NCI-H1417 (cell line): ENCODE measurements at regions not wholly inside any gene's neighbourhood (a gene's known extent, or its start where the extent isn't known, plus 50 kb on each side); places are given as distances from the start of the nearest gene placed in this dataset.

Source experiments
- DNase-seq, 3 experiments: peaks; one replicate each; lab custom pipeline; 2025; lab: John Stamatoyannopoulos, UW

DNA sequence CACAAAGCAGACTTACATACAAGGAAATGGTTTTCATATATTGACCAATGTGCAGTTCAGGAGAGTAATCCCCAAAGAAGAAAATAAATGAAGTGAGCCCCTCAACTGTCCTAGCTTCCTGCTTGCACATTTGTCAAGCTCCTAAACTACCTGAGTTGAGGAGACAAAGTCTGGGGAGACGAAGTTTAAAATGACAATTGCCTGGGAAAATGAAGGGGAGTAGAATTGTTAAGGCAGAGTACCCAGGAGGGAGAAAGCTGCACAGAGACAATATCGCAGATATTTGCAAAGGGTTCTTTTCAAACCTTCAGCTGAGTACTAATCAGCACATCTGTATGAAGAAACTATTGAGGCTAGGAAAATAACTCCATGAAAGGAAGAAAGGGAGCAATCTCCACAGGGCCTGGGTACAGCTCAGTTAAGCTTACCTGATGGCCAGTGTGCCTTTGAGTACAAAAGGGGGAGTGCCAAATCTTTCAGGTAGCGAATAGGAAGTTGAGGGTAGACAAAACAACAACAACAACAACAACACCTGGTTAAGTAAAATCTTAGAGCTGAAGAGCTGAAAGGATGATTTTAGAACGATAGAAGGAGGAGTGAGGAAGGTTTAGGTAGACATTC is 1700.1 kb upstream of the PRR20A start:
- DNase-seq = no peak

DNA sequence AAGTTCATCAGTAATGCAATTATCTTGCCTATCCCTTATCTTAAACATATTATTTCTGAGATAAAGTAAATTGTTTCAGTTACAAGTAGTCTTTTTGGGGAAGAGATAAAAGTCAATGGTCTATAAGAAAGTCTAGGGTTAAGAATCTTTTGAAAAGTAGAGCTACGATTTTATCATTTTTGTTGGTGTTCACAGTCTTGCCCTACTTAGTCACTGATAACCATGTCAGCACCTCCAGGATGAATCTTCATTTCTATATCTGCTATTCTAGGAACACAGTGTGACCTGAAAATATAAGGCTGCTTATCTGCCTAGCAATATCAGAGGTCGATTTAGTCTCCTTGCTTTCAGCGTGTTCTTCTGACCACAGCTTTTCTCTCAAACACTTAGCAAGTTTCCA is 1676.5 kb upstream of the PRR20A start:
- no peak for DNase-seq

DNA sequence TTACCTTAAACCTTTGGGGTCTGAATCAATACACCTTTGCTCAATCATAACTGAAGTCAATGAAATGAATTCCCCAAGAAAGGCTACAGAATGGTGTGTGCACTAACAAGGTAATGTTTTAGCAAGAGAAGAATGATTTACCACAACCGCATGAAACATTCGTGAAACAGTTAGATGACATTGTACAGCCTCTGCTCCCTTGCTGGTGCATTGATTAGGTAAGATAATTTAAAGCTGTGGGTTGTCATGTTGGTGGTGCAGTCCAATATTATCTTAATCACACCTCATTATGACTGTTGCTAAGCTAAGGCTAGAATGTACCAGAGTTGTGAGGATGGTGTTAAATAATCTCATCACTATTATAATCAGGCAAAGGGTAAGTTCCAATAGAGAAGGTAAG is 1673.2 kb upstream of the PRR20A start:
- DNase-seq = no peak

DNA sequence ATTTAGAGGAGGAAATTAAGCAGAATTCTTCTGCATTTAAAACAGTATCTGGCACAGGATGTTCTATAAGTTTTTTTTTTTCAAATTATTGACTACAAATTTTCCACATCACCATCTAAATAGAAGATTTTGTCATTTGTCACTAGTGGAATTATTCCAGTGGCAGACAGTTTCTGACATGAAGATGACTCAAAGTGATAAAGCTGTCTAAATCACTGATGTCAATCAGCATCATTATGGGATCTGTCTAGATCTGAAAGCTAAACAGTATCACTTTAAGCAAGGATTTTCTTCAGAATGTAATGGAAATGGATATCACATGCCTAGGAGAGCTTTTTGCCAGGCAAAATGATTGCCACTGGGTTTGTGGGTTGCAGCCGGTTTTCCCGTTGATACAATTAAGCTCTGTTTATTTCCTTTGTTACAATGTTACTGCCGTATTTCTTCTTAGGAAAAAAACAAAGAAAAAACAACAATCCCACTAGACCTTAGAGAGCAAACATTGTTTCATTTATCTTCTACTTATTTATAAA is 1657.0 kb upstream of the PRR20A start:
- DNase-seq = no peak

DNA sequence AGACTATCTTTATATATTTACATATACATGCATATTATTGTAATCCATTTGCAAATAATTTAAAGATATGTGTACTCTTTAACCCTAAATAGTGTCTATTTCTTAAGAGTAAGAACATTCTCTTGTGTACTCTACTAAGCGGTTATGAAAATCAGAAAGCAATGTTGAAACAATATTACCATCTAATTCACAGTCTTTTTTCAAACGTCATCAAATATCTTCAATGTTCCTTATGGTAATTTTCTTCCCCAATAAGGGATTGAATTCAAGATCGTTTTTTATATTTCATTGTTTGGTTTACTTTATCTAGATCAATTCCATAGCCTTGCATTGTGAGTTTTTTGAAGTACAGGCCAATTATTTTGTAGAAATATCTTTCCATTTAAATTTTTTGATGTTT is 1647.4 kb upstream of the PRR20A start:
- no peak for DNase-seq

DNA sequence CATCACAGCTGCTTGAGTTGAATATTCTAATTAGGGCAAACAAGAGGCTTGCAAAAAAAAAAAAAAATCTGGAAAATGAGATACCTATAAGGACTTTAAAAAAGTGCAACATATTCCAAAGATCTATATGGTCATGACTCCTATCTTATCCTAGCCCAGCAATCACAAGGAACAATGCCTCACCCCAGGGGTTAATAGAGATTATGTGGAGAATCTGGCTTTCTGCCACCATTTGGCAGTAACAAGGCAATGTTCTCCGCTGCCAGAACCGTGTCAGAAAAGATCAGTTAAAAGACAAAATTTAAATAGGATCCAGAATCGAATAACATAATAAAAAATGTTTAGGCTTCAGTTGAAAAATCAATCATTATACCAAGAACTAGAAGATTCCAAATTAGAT is 1643.2 kb upstream of the PRR20A start:
- no peak for DNase-seq

DNA sequence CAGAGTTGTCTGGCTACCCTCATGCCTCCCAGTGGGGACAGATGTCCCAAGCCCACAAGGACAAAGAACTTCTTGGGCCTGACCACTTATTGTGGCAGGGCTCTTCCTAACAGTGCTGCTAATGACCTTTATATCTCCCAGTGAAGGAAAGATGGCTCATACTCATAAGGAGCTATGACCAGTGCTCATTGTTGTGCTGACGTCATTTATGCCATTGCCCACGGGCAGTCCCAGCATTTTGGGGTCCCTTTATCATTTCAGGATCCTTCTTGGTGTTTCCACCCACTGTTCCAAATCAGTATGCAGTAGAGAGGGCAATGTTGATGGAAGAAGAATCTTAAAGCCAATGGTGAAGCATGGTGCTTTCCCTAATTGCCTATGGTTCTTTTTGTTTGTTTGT is 1640.0 kb upstream of the PRR20A start:
- DNase-seq = no peak

DNA sequence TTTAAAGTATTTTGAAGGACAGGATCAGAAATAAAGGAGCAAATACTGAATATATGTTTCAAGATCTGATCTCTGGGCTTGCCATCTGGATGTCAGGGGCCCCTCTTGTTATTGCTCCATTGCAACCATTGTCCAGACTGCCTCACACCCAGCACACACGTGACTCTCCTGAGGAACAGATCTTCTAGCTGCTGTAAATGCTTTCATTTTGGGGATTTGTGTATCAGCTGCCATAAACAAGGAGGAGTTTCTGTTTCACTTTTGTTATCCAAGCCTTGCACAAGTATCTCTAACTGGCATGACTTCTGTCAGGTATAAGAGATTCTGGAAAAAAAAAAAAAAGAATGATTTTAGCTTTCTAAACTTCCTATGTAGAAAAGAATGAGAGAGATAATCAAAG is 1624.1 kb upstream of the PRR20A start:
- no peak for DNase-seq

DNA sequence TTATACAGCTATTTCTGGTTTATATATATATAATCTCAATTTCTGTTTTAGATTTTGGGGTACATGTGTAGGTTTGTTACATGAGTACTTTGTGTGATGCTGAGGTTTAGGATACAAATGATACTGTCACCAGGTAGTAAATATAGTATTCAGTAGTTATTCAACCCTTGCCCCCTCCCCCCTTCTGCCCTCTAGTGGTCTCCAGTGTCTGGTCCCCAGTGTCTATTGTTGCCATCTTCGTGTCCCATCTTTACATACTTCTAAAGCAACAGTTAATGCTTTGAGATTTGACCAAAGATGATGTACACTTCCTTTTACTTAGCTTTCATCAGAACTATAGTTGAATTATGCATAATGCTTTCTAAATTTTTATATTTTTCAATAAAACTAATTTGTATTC is 1623.4 kb upstream of the PRR20A start:
- peak in 1 of 3 experiments; percentile 35 for DNase-seq

DNA sequence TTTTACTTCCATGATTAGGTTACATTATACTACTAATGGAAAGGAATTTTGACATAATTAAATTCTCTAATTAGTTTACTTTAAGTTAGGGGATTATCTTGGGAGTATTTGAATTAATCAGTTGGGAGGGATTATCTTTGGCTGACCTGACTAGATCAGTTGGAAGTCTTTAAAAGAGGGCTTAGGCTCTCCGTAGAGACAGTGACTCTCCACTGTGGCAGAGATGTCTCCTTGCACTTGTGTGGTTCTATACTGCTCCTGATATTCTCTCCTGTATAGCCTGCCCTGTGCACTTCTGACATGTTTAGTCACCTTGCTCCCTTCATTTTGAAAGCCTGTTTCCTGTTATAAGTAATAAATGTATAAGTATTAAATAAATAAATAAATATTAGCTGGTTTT is 1612.3 kb upstream of the PRR20A start:
- no peak for DNase-seq

DNA sequence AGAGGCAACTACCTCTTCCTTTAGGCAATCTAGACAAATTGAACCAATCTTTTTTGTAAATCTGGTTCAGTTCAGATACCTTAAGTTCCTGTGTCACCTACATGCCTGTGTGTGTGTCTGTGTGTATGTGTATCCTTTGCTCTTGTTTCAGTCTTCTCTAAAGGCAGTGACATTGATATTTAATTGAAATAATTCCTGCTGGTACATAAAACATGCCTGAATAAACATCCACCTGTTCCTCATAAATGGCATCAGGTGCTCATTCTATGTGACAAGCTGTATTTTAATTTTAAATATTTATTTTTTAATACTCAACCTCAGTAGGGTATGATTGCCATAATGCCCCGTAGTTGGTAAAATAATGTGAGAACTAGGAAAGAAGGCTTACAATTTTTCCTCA is 1606.4 kb upstream of the PRR20A start:
- DNase-seq = peak in 1 of 3 experiments; percentile 64

DNA sequence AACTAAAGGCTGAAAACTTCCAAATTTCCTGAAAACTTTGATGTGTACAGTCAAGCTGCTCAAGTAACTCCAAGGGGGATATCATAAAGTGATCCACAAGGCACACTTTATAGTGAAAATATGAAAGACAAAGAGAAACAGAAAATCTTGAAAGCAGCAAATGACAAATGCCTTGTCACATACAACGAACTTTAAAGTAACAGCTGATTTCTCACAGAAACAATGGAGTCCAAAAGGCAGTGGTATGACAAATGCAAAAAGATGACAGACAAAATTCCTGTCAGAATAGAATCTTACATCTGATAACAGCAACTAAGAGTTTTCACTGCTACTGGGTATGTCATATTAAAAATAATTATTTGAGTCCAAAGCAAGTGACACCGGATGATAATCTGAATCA is 1602.3 kb upstream of the PRR20A start:
- DNase-seq = peak in 1 of 3 experiments; percentile 17

DNA sequence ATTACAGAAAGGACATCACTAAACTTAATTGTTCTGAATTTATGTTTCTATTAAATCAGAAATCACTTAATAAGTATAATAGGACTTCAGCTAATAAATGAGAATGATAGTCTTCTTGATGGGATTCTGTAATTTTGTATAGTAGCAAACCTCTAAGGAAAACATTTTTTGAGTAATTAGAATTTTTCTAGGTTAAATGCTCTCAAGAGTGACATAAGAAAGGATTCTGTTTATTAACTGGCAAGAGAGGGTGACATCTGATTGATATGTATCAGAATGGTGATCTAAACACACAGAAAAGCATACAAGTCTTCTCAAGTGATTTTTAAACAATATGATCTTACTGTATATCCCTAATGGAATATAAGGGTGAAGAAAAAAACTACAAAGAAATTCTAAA is 1597.7 kb upstream of the PRR20A start:
- DNase-seq = no peak

DNA sequence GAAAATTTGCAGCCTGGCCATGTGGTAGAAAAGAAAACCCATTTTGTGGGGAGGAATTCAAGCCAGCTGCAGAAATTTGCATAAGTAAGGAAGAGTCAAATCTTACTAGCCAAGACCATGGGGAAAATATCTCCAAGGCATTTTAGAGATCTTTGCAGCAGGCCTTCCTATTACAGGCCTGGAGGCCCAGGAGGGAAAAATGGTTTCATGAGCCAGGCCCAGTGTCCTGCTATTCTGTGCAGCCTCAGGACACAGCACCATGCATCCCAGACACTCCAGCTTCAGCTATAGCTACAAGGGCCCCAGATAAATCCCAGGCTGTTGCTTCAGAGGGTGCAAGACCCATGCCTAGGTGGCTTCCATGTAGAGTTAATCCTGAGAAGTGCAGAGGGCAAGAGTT is 1590.1 kb upstream of the PRR20A start:
- DNase-seq = no peak

DNA sequence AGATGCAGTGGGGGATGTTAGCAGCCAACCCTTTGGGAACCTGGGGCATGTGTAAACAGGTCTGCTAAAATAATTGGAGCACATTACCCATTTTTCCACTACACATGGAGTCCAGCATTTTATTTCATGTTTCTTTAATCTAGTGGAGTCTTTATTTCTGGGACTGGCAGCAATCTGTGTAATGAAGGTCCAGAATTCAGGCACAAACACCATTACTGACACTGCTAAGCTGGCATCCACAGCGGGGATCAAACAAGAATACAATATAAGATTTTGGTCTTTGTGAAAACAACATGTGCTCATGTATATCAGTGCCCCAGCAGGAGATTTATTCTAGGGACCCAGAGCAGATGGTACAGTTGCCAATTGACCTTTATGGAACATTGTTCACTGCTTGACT is 1587.0 kb upstream of the PRR20A start:
- DNase-seq = peak in 2 of 3 experiments; percentile 44 to 83

DNA sequence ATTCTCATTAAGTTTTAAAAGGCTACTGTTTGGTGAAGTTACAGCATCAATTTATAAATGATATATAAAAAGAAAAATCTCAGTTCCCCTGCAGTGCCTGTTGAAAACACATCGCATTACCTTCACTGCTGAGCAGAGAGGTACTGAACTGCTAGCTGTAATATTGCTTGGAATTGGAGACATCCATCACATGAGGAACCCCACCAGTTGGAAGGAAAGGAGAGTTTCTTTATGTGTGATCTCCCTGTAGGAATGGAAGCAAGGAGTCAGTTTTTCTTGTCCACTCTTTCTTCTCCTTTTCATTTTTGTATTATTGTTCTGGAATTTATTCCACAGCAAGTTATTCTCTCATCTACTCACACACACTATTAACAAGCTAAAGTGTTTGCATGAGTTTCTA is 1586.0 kb upstream of the PRR20A start:
- DNase-seq = peak in 1 of 3 experiments; percentile 31

DNA sequence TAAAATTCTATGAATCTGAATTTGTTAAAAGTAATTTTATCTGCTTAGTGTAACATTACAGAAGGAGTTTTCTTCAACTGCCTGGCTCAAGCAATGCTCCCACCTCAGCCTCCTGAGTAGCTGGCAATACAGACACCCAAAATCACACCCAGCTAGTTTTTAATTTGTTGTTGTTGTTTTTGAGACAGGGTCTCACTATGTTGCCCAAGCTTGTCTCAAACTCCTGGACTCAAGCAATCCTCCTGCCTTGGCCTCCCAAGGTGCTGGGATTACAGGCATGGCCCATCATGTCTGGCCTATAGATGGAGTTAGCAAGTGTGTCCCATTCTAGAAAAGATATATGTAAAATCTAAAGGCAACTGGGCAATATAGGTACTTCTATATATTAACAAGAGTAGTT is 1580.4 kb upstream of the PRR20A start:
- DNase-seq = no peak

DNA sequence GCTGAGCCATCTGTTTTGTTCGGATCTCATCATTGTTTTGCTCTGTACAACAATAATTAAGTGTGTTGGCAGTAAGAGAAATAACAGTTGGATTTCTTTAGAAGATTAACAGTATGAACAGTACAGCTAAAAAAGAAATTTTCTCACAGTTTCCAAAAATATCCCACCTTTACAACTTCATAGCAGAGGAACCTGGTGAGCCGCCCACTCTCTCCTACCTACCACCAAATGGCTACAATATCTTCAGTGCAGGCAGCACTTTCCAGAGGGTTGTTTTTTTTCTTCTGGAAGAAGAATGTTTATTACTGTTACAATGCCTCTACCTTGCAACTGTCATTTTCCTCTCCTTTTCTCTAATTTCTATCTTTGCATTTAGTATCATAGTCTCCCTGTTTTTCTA is 1577.5 kb upstream of the PRR20A start:
- no peak for DNase-seq

DNA sequence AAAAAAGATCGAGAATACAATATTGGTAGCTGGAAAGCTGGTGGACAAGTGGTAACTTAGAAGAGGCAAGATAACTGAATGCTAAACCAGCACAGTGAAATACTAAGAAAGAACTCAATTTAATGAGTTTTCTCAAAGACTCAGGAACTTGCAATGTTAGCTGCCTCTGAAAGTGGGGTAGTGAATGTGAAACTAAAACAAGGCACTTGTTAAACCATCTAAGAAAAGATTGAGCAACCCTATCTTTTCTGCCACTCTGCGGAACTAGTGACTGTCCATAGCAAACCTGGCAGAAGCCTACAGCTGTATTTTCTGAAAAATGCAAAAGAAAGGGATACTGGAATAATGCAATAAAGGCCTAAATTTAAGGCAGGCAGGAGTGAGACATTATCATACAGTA is 1574.4 kb upstream of the PRR20A start:
- no peak for DNase-seq

DNA sequence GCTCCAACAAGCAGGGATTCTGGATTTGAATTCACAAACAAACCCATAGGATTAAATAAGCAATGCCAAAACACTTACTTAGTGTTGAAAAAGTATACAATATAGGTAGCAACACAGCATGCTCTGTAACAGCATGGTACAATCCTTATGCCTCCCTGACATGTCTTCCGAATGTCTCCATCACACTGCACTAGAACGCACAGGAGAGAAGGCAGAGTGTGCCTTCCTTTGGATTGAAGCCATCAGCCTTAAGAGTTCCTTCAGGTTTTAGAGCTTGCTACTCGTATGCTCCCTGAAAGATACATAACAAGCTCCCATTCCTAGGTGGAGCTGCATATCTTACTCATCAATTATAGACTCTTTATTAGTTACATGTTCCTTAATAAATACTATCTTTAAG is 1573.9 kb upstream of the PRR20A start:
- no peak for DNase-seq

DNA sequence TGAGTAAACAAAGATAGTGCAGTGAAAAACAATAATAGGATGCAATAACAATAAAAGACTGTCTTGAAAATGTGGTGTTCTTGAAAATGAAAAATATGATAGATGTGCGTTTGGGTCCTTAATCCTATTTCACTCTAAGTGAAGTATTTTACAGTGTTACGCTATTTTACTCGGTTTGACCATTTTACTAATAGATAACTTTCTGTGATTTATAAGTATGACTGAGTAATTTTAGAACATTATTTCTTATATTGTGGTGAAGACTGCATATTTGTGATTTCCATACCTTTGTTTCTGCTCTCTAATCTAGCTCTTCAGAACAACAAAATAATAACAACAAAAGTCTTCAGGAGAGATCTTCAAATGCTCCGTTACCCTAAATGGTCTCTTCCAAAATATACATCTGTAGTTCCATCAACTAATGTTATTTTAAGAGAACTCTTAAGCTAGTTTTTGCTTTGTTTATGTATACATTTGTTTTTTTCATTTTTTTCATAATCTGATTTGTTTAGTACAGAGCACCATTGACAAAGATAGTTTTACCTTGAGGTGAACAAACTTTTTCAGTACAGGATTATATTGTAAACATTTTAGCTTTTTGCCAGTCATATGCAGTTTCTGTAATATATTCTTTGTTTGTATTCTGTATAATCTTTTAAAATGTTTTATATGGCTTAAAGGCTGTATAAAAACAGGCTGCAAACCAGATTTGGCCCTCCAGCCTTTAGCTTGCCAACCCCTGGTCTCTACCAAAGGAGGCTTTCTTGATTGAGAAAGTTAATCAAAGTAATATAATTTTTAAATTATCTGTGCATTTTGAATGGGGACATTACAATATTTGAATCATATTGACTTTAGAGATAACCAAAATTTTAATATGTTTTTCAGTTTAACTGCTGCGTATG is 1572.7 kb upstream of the PRR20A start:
- DNase-seq = no peak

DNA sequence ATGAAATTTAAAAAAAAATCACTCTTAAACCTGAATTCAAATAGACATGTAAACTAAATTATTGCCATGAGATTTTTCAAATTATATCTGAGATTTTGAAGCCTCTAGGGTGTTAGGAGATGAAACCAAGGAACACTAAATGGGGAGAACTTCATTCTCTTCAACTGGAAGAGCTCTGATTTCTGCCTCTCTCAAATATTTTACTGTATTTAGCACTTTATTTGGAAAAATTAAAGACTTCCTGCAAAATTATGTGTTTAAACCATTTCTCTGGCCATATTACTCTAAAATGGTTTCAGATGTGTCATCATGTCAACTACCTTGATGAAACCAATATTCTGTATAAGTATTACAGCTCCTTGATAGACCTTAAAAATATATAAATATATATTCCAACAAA is 1571.6 kb upstream of the PRR20A start:
- no peak for DNase-seq

DNA sequence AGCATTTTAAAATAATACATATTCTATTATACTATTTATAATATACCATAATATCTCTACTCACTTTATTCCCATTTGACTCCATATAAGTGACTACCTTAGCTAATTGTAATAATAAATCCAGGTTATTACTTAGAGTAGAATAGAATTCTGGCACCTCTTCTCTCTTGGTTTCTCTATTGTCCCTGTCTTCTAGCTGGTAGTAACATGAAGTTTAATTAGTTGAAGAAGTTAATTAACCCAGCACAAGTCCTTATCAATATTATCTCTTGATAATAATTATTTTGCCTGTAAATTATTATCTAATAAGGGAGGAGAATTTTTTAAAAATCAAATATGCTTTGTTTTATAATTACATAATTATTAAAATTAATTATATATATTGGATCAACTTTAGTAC is 1571.2 kb upstream of the PRR20A start:
- DNase-seq = no peak
